HTR-8/SVneo (cell line): ENCODE measurements at regions not wholly inside any gene's neighbourhood (a gene's known extent, or its start where the extent isn't known, plus 50 kb on each side); places are given as distances from the start of the nearest gene placed in this dataset.
"Not testable (repeated sequence)": the region's sequence is repeated elsewhere in the genome, so short reads cannot be mapped to it uniquely, and the experiment has no call there.

Experiments
- DNase-seq: peaks from one replicate; pipeline ENCODE4 v3.0.0; 2011; ENCODE audit warnings: low spot score, mixed read lengths; ENCODE audit not compliant: insufficient read length
- FAIRE-seq: peaks from 2 replicates; lab custom pipeline; 2011; peaks lifted over from hg19 to GRCh38; lab: Jason Lieb, UNC

- DNase-seq, result no peak
Measured at GRCh38 chr15:62486041-62486440, 321.0 kb upstream of the C2CD4B start.

GRCh38 chr15:62488387-62488786, 323.3 kb upstream of the C2CD4B start:
- DNase-seq (no peak), FAIRE-seq (no peak)

More at GRCh38 chr15:62486041-62486440, 321.0 kb upstream of the C2CD4B start:
- no peak for FAIRE-seq

- DNase-seq, result no peak
- no peak for FAIRE-seq
Measured at GRCh38 chr15:62491642-62492041, 326.6 kb upstream of the C2CD4B start.

GRCh38 chr15:62492900-62493299, 327.8 kb upstream of the C2CD4B start:
- FAIRE-seq (no peak), DNase-seq (no peak)

- no peak for DNase-seq
- FAIRE-seq, result no peak
Measured at GRCh38 chr15:62494197-62494596, 329.1 kb upstream of the C2CD4B start.

GRCh38 chr15:62495670-62496614, 330.9 kb upstream of the C2CD4B start:
- FAIRE-seq, result no peak
- no peak for DNase-seq

- FAIRE-seq, result no peak
- DNase-seq, result no peak
Measured at GRCh38 chr15:62497356-62497755, 332.3 kb upstream of the C2CD4B start.

- DNase-seq (no peak), FAIRE-seq (no peak)
Measured at GRCh38 chr15:62498278-62498677, 333.2 kb upstream of the C2CD4B start.

- DNase-seq (no peak), FAIRE-seq (no peak)
Measured at GRCh38 chr15:62498712-62499111, 333.6 kb upstream of the C2CD4B start.

GRCh38 chr15:62500325-62500724, 335.2 kb upstream of the C2CD4B start:
- DNase-seq (no peak), FAIRE-seq (no peak)

GRCh38 chr15:62502451-62502850, 337.4 kb upstream of the C2CD4B start:
- no peak for FAIRE-seq
- no peak for DNase-seq

GRCh38 chr15:62503451-62503850, 338.4 kb upstream of the C2CD4B start:
- no peak for DNase-seq
- FAIRE-seq, result no peak

- no peak for DNase-seq
- no peak for FAIRE-seq
Measured at GRCh38 chr15:62505762-62506161, 340.7 kb upstream of the C2CD4B start.

- peak; percentile 10 for DNase-seq
- no peak for FAIRE-seq
Measured at GRCh38 chr15:62506217-62506805, 341.2 kb upstream of the C2CD4B start.

- DNase-seq (no peak), FAIRE-seq (no peak)
Measured at GRCh38 chr15:62509395-62509958, 344.4 kb upstream of the C2CD4B start.

GRCh38 chr15:62510791-62511190, 345.7 kb upstream of the C2CD4B start:
- FAIRE-seq (no peak), DNase-seq (no peak)

GRCh38 chr15:62512904-62513303, 347.8 kb upstream of the C2CD4B start:
- FAIRE-seq (no peak), DNase-seq (no peak)

- no peak for DNase-seq
- FAIRE-seq, result no peak
Measured at GRCh38 chr15:62513893-62514292, 348.8 kb upstream of the C2CD4B start.

GRCh38 chr15:62515696-62516395, 350.8 kb upstream of the C2CD4B start:
- FAIRE-seq (no peak), DNase-seq (no peak)

GRCh38 chr15:62517541-62517940, 352.5 kb upstream of the C2CD4B start:
- FAIRE-seq (no peak), DNase-seq (no peak)

- not testable (repeated sequence) for DNase-seq, FAIRE-seq
Measured at GRCh38 chr15:62518666-62519065, 353.6 kb upstream of the C2CD4B start.
